ENCODE measurements at regions not wholly inside any gene's neighbourhood (a gene's known extent, or its start where the extent isn't known, plus 50 kb on each side); places are given as distances from the start of the nearest gene placed in this dataset.
"Not testable (repeated sequence)": the region's sequence is repeated elsewhere in the genome, so short reads cannot be mapped to it uniquely, and the experiment has no call there.

- no peak for DNase-seq (ENCODE audit: low read depth in 4 of 4, low spot score in 3 of 4)
Observed at GRCh38 chr5:101532430-101532829, 629.3 kb upstream of the ST8SIA4 start.

GRCh38 chr5:101531026-101531425 lies 627.9 kb upstream of the ST8SIA4 start:
- DNase-seq (ENCODE audit: low read depth in 4 of 4, low spot score in 3 of 4) = no peak

DNA sequence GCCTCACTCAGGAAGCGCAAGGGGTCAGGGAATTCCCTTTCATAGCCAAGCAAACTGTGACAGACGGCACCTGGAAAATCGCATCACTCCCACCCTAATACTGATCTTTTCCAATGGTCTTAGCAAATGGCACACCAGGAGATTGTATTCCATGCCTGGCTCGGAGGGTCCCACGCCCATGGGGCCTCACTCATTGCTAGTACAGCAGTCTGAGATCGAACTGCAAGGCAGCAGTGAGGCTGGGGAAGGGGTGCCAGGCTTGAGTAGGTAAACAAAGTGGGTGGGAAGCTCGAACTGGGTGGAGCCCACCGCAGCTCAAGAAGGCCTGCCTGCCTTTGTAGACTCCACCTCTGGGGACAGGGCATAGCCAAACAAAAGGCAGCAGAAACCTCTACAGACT lies 626.0 kb upstream of the ST8SIA4 start:
- not testable (repeated sequence) for DNase-seq (ENCODE audit: low read depth in 4 of 4, low spot score in 3 of 4)

GRCh38 chr5:101520417-101520816 lies 617.3 kb upstream of the ST8SIA4 start:
- no peak for DNase-seq (ENCODE audit: low read depth in 4 of 4, low spot score in 3 of 4)

GRCh38 chr5:101517795-101518194 lies 614.7 kb upstream of the ST8SIA4 start:
- no peak for DNase-seq (ENCODE audit: low read depth in 4 of 4, low spot score in 3 of 4)

GRCh38 chr5:101515721-101516120 lies 612.6 kb upstream of the ST8SIA4 start:
- no peak for DNase-seq (ENCODE audit: low read depth in 4 of 4, low spot score in 3 of 4)

DNA sequence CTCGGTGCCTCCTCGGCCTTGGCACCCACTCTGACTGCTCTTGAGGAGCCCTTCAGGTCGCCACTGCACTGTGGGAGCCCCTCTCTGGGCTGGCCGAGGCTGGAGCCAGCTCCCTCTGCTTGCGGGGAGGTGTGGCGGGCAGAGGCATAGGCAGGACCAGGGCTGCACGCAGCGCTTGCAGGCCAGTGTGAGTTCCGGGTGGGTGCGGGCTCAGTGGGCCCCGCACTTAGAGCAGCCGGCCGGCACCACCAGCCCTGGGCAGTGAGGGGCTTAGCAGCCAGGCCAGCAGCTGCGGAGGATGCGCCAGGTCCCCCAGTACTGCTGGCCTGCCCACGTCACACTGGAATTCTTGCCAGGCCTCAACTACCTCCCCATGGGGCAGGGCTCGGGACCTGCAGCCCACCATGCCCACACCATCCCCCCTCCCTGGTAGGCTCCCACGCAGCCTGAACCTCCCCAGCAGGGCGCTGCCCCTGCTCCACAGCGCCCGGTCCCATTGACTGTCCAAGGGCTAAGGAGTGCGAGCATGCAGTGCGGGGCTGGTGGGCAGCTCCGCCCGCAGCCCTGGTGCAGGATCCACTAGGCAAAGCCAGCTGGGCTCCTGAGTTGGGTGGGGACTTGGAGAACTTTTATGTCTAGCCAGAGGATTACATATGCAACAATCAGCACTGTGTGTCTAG lies 602.9 kb upstream of the ST8SIA4 start:
- DNase-seq (ENCODE audit: low read depth in 4 of 4, low spot score in 3 of 4) = no peak

GRCh38 chr5:101482931-101483330 lies 579.8 kb upstream of the ST8SIA4 start:
- DNase-seq (ENCODE audit: low read depth in 4 of 4, low spot score in 3 of 4) = no peak

DNA sequence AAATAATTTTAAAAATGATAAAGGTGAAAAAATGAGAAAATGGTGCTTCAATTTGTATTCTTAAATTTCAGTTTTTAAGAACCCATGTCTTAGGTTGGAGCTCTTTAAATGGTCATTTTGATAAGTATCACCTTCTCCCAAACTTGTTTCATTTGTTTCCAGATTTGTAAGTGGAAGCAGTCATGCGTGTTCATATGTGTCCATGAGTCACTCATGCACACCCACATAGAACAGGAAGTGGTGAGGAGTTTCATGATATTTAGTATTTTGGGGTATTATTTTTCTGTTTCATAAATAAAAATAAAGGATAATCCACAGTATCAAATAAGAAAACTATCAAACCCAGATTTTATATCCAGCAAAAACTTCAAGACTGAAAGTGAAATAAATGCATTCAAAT lies 570.4 kb upstream of the ST8SIA4 start:
- no peak for DNase-seq (ENCODE audit: low read depth in 4 of 4, low spot score in 3 of 4)

DNA sequence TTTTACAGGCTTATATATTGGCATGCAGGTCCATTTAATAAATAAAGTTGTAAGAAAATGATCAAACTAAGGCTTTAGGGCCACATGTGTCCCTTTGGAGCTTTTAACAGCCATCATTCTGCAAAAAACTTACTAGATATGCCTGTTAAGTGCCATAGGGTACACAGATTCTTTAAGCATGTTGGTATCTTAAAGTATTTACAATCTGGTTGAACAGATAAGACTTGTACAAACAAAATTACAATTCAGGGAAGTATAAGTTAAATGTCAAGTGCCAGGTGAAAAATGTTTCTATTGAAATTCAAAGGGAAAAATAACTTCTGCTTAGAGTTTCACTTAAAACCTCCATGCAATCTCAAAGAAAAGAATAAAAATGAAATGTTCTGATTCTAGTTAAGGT lies 558.4 kb upstream of the ST8SIA4 start:
- DNase-seq (ENCODE audit: low read depth in 4 of 4, low spot score in 3 of 4) = no peak

DNA sequence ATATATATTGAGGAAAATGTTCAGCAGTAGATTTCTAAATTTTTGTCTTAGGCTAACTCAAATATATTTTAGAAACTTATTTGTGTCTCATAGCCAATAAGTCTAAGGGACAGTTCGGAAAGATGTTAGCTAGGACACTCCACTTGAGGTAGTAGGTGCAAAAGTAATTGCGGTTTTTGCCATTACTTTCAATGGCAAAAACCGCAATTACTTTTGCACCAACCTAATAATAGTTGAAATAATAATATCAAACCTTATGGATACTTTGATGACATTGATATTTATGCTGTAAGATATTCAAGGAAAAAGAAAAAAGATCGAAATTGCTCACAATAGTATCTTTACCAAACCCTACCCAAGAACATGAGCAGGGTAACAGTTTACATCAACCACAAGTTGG lies 555.5 kb upstream of the ST8SIA4 start:
- DNase-seq (ENCODE audit: low read depth in 4 of 4, low spot score in 3 of 4) = no peak

- DNase-seq (ENCODE audit: low read depth in 4 of 4, low spot score in 3 of 4) = no peak
Observed at GRCh38 chr5:101455851-101456250, 552.8 kb upstream of the ST8SIA4 start.

- no peak for DNase-seq (ENCODE audit: low read depth in 4 of 4, low spot score in 3 of 4)
Observed at GRCh38 chr5:101455048-101455447, 552.0 kb upstream of the ST8SIA4 start.

GRCh38 chr5:101442281-101442680 lies 539.2 kb upstream of the ST8SIA4 start:
- DNase-seq (ENCODE audit: low read depth in 4 of 4, low spot score in 3 of 4) = not testable (repeated sequence)

DNA sequence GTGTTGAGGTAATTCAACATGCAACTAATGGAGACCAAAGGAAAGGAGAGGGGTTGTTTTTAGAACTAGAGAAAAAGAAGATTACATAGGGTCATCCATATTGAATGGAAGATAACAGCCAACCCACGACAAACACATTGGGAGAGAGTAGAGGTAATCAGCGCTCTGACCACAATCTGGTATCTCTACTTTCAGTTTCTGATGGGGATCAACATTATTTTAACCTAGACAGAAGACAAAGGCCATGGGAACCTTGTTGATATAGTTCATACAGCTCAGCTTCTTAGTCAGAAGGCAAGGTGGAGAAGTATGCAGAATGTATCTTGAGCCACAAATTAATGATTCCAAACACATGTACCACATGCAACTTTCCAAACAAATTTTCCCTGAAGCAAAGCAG lies 537.1 kb upstream of the ST8SIA4 start:
- no peak for DNase-seq (ENCODE audit: low read depth in 4 of 4, low spot score in 3 of 4)

DNA sequence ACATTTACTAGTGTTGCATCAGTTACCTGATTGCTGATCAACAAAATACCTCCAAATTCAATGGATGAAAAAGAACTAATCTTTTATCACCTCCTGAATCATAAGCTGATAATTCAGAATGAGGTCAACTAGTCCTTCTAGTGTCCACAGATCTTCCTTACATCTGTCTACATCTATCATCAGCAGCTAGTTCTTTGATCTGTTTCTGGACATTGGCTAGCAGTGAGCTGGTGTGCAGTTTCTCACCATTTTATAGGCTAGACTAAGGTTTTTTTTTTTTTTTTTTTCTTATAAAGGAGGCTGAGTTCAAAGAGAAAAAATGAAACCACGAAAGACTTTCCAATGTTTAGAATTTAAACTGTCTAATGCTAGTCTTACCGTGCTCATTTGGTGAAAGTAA lies 534.3 kb upstream of the ST8SIA4 start:
- no peak for DNase-seq (ENCODE audit: low read depth in 4 of 4, low spot score in 3 of 4)

- no peak for DNase-seq (ENCODE audit: low read depth in 4 of 4, low spot score in 3 of 4)
Observed at GRCh38 chr5:101435768-101436167, 532.7 kb upstream of the ST8SIA4 start.

- DNase-seq (ENCODE audit: low read depth in 4 of 4, low spot score in 3 of 4) = no peak
Observed at GRCh38 chr5:101431201-101431600, 528.1 kb upstream of the ST8SIA4 start.

DNA sequence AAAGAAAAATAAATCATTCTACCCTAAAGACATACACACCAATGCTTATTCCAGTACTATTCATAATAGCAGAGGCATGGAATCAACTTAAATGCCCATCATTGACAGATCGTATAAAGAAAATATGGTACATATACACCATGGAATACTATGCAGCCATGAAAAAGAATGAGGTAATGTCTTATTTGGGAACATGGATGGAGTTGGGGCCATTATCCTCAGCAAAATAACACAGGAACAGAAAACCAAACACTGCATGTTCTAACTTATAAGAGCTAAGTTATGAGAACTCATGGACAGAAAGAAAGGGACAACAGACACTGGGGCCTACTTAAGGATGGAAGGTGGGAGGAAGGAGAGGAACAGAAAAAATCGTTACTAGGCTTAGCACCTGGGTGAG lies 527.5 kb upstream of the ST8SIA4 start:
- no peak for DNase-seq (ENCODE audit: low read depth in 4 of 4, low spot score in 3 of 4)

DNA sequence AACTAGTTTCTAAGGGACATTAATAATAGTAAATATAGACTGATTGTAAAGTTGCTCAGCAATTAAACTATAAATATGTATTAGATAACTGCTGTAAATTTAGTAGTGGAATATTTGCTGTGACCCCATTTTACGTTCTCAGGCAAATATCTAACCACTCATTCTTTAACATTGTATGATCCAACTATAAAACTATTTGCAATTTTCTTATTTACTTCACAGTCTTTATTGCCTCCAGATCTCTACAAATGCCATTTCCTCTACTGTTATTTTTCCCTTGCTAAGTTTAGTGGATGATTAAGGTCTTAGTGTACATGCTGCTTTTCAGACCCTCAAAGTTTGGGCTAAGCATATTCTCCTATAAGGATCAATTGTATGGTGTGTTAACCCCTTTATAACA lies 526.2 kb upstream of the ST8SIA4 start:
- no peak for DNase-seq (ENCODE audit: low read depth in 4 of 4, low spot score in 3 of 4)

GRCh38 chr5:101425339-101425859 lies 522.3 kb upstream of the ST8SIA4 start:
- DNase-seq (ENCODE audit: low read depth in 4 of 4, low spot score in 3 of 4) = no peak

- DNase-seq (ENCODE audit: low read depth in 4 of 4, low spot score in 3 of 4) = no peak
Observed at GRCh38 chr5:101424530-101425175, 521.6 kb upstream of the ST8SIA4 start.
